ENCODE measurements at regions not wholly inside any gene's neighbourhood (a gene's known extent, or its start where the extent isn't known, plus 50 kb on each side); places are given as distances from the start of the nearest gene placed in this dataset.

GRCh38 chr14:100641274-100641860 lies 54.1 kb upstream of the BEGAIN start:
- TF ChIP-seq BCL3 (IDR thresholded peaks at IDR 0.05) (no peak), RARB (CRISPR knock-in tag; IDR thresholded peaks at IDR 0.05) (no peak)

Data from A549 (cell line).